A172 (cell line): ENCODE measurements at regions not wholly inside any gene's neighbourhood (a gene's known extent, or its start where the extent isn't known, plus 50 kb on each side); places are given as distances from the start of the nearest gene placed in this dataset.

Experiments used
- DNase-seq: peaks from one replicate; pipeline ENCODE4 v3.0.0-alpha.2; 2015; ENCODE audit warnings: low spot score

DNA sequence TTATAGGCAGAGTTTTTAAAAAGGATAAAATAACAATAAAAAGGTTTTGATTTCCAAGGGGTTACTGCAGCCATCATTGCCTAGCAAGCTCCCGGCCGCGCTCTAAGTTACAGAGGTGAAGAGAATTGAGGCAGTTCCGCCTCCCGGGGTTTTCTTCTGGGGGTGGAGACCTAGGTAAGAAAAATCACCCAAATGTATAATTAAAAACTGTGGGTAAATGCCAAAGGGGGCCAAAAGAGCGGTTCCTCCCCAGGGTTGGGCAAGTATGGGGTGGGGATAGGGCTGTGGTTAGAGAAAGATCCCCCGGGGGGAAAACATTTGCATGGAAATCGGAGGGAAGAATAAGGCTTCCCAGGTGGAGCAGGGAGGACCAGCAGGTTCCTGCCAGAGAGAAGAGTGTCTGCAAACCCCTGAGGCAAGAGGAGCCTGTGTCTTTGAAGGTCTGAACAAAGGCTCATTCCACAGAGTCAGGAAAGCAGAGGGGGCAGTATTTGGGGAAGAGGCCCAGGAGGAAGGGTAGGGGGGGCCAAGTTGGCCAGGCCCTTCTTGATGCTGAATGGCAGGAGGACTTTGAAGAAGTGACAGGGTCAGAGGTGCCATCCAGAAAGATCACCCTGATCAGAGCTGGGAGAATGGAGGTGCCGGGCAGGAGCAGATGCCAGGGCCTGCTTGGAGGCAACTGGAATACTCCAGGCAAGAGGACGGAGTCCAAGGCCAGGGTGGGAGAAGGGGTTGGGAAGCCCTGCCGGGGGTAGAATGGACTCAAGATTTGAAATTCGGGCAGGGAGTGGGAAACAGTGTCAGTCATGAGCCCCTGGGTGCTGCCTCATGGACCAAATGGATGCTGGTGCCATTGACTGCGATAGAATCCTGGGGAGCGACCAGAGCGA lies 152.9 kb upstream of the RGMA start:
- DNase-seq, result no peak

DNA sequence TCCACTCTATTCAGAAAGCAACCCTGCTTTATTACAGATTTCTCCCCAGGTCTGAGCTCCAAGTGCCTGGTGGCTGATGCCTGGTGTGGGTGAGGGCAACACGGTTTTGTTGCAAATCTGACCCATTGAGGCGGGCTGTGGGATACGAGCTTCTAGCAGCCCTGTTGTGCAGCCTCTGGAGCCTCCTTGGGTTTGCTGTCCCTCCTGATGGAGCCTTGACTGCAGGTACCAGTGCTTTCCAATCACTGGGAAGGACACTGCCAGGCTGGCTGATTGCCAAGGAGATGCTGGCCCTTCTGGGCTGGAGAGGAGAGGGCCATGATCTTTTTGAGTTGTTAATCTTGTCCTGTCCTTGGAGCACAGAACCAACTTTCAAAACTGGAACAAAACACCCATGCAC lies 151.0 kb upstream of the RGMA start:
- no peak for DNase-seq

DNA sequence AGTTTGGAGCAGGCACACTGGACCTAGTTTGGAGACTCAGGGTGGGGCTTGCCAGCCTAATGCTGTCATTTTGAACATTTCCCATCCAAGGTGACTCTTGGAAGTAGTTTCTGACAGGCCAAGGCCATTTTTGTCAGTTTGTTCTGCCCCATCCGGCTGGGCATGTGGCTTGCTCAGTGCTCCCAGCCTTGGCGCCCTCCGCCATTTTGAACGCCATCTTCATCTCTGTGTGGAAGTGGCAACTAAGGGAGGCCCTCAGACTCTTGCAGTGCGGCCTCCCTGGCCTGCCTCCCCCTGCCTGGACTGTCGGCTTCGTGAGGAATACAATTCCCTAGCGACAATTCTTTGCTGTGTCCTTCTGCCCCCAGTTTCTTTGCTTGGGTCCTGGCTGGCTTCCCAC lies 150.6 kb upstream of the RGMA start:
- DNase-seq, result no peak

DNA sequence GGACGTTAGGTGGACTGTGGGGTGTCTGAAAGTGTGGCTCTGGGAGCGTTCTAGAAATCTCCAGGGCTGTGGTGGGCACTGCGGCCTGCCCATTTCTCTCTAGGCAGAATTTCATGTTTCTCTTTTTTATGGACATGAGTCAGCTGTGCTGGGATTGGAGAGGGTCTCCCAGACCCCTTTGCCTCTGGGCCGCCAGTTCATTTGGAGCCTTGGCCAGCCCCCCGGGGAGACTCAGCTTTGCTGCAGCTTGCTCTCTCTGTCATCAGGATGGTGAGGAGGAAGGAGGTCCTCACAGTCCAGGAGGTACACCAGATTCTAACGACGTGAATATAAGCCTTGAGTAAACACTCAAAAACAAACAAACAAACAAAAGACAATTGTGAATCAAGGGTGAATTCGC lies 149.6 kb upstream of the RGMA start:
- no peak for DNase-seq

DNA sequence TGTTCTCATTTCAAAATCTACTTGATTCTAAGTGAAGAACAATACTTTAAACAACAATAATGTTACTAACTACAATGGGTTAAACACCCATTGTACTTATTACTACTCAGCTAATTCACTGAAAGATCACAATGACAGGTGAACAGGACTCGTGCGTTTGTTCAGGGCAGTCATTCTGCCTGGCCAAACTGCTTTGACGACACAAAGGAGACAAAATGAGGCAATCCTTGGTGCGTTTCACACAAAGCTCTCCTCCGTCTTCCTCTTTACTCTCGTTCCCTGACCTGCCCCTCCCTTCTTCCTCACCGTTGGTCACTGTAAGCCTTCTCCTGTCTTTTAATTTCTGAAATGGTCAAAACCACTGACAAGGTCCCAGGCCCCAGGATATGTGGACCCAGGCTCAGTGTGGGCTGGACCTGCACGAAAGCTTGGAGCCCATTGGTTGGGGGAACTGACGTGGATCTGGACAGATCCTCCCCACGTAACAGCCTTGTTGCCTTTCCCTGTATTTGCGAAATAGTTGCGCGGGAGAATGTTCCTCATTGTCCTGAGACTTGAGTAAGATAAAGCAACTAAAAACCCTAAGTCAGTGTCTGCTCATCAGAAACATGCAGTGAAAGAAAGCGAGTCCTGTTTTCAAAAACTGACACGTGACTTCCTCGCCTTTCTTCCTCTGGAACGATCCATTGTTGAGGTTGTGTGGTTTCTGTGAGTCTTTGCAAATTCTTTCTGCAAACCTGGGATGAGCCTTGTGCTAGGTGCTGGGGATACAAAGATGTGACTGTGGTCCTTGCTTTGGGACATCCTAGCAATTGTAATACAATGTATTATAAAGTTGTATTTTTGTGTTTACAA lies 147.1 kb upstream of the RGMA start:
- DNase-seq, result no peak

DNA sequence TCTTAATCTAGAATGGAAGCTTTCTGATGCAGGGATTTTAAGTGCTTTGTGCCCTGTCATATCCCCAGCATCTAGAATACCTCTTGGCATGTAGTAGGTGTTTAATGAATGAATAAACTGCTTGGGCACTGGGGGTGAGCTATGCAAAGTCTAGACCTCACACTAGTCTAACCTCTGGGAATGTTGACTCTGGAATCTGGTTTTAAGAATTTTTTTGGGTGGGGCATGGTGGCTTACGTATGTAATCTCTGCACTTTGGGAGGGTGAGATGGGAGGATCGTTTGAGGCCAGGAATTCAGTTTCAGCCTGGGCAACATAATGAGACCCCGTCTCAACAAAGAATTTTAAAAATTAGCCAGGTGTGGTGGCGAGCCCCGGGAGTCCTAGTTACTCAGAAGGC lies 146.3 kb upstream of the RGMA start:
- no peak for DNase-seq

DNA sequence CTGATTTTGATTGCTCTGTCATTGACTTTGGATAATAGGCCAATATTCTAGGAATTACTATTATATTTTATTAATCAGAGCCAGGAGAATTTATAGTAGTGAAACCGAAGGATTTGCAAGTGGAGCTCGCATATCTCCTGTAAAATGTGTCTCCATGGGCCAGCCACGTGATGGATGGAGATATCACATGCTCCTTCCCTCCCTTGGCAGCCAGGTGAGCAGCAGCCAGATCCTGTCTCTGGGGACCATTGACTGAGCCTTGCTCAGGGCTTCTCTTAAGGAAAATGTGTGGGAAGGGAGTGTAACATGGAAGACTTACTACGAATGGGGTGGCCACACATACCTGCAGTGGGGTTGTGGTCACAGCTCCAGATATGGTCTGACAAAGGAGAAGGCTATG lies 144.7 kb upstream of the RGMA start:
- DNase-seq, result no peak

DNA sequence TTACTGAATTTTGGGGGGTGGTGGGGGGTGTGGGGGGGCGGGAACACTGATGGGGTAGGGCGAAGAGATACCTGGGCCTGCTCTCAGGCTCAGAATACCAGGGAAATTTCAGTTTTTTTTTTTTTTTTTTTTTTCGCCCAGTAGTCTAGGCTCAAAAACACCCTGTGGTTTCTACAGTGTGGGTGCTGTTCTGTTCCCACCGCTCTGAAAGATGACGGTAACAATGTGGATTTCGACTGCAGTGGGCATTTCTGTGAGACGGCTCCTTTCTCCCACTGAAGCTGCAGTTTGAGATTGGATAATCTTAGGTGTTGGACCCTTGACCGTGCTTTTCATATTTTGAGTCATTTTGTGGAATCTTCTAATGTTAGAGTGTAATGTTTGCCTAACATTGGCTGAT lies 143.8 kb upstream of the RGMA start:
- DNase-seq, result no peak

DNA sequence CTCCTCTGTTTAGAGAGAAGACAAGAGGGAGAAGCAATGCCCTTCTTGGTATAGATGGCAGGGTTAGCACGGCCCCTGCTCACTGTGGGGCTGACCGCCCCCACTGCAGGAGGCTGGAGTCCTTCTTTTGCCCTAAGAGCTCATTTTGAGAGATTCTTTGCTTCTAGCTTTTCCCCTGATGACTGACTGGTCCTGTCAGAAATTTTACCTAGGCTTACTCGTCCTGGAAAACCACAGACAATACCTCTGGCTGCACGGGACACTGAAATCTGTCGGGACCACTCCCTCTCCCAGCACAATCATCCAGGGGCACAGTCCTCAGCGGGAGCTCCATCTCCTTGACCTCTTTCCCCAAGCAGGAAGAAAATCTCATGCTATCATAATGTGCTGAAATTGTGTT lies 143.0 kb upstream of the RGMA start:
- no peak for DNase-seq

DNA sequence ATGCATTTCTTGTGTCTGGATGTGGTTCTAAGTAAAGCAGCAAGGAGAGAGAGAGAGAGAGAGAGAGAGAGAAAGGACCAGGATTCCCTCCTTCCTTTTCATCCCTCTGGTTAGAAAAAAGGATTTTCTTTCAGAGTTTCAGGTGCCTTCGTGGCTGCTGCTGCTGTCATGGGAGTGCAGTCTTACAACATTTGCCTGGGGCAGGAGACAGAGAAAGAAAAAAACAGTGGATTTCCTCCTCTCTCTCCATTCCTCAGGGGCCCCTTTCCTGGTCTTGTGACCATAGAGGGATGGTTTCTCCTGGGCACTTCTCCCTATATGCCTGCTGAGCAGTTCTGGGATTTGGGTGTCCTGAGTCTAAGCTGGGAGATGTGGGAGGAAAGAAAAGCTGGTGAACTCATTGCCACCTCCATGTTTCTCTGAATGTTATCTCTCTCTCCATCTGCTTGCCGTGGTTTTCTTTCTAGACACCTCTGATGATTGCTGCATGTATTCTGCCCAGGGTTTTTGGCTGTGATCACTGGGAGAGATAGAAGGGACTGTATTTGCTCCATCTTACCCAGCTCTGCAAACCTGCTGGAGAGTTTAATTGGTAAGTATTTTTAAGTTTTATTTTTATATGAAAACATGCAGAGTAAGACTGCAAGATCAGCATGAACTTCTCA lies 142.4 kb upstream of the RGMA start:
- no peak for DNase-seq

DNA sequence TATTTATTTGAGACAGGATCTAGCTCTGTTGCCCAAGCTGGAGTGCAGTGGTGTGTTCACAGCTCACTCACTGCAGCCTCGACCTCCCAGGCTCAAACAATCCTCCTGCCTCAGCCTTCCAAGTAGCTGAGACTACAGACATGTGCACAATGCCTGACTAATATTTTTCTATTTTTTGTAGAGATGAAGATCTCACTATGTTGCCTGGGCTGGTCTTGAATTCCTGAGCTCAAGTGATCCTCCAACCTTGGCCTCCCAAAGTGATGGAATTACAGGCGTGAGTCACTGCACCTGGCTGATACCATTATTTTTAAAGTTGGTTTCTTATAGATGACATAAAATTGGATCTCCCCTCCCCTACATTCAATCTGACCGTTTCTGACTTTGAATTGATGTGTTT lies 139.5 kb upstream of the RGMA start:
- no peak for DNase-seq

DNA sequence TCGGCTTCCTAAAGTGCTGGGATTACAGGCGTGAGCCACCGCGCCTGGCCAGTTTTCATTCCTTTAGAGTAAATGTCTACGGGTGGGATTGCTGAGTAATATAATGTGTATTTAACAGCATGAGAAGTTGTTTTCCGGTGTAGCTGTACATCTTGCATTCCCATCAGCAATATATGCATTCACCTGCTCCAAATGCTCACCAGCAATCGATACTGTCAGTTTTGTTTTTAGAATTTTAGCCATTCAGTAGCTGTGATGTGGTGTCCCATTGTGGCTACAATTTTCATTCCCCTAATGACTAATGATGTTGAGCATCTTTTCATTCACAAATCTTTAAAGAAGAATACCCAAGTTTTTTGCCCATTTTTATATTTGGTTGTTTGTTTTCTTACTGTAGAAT lies 134.8 kb upstream of the RGMA start:
- DNase-seq, result no peak

DNA sequence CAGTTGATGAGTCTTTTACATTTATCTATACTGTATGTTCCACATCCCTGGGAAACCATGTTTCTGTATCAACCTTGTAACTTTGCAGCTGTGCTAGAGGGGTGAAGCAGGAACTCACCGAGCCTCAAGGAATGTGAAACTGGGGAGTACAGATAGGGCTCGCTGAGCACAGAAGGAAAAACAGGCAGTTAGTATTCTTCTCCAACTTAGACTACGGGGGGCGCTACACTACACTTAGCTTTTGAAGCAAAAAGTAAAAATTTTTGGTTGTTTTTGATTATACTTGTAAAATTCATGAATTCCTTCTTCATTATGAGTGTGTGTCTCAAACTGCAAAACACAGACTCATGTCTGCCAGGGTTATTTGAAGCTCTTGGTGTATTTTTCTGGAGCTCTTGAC lies 132.7 kb upstream of the RGMA start:
- no peak for DNase-seq

DNA sequence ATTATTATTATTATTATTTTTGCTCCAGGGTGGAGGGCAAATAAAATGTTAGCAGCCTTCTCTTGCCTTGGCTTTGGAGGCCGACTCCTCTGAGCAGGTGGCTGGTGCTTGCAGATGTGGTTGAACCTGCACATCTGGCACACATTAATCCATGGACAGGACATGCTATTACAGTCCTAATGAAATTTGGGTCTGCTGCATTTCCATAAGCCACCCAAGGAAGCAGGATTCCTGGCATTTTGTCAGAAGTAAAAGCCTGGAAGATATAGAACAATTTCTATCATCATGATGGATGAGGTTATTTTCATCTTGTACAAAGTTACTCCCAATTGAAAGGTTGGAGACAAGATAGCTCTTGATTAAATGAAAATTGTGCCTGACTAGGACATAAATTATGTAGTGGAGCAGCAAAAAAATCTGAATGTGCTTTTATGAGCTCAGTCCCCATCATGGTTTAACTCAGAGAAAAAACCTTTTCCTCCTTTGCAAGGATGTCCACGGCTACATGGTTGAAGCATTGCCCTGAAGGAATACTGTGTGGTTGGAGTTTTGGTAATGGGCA lies 130.9 kb upstream of the RGMA start:
- no peak for DNase-seq

DNA sequence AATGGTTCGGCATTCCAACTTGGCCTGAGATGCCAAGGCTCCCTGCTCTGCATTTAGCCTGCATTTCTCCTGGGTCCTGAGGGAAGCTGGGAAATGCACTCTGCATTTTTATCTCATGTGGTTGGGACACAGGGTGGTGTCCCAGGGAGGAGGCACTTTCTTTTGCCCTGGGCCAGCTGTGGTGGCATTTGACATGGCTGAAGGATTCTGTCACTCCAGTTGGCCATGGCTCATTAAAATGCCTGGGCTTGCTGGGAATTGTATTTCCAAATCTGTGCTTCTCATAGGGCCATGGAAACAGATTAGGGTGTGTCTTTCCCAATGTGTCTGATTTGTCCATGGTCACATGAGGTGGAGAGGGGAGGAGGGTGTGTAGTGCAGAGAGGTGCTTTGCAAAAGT lies 128.3 kb upstream of the RGMA start:
- DNase-seq, result no peak

DNA sequence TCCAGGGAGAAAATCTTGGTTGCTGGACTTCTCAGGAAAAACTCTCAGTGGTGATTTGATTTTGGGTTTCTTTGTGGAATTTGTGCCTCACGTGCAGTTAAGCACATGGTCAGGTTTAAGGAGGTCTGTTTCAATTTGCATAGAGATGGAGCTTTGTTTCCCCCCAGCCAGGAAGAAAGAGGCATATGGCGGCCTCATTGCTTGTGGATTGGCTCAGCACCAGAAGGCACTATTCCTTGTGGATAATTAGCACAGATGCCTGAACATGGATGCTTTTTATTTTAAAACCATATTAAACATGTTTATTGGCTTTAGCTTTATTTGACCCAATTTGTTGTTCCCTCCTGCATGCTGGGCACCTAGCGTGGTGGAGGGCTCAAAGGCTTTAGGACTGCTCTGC lies 125.1 kb upstream of the RGMA start:
- DNase-seq, result no peak

DNA sequence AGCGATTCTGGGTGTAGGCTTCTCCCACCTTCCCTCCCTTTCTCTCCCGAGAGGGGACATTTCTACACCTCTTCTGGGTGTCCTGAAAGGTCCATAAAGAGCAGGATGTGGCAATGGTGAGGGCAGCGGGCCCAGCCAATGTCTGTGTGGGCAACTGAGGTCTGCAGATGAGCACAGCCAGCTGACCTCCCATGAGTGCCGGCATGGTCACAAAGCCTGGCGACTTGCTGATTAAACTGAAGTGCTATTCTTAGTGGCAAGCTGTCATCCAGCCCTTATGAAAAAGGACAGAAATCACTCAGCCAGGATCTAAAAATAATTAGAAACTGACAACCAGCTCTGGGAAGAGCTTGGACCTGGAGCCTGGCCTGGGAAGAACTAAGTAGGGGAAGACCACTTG lies 124.3 kb upstream of the RGMA start:
- DNase-seq, result no peak

DNA sequence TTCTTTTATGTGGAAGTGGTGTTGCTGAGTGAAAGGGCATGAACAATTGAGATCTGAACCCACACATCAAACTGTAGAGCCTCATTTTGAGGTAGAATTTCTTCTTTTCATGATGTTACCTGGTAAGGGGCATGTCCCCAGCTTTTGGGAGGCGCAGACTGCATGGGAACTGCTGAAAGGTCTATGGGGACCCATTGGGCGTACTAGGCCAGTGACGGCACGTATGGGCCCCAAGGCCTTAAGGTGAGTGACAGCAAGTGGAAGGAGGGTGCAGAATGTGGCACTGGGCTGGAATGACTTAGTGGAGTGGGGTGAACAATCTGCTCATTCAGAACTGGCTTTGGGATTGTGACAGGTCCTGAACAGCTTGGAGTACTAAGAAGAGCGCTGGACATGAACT lies 123.6 kb upstream of the RGMA start:
- no peak for DNase-seq

DNA sequence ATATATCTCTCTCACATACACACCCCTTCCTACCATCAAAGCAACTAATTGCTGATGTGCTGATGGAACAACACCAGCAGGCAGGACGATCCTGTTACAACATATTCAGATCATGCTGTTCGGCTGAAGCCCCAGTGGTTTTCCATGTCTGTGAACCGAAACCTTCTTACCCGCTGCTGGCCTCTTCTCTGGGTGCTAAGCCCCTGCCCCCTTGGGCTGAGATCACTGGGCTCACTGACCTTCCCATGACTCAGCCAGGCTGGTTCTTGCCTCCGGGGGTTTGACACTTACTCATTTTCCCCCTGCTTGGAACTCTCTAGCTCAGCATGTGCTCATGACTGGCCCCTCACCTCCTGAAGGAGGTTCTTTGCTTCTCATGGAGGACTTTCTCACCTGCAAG lies 122.0 kb upstream of the RGMA start:
- DNase-seq, result no peak

DNA sequence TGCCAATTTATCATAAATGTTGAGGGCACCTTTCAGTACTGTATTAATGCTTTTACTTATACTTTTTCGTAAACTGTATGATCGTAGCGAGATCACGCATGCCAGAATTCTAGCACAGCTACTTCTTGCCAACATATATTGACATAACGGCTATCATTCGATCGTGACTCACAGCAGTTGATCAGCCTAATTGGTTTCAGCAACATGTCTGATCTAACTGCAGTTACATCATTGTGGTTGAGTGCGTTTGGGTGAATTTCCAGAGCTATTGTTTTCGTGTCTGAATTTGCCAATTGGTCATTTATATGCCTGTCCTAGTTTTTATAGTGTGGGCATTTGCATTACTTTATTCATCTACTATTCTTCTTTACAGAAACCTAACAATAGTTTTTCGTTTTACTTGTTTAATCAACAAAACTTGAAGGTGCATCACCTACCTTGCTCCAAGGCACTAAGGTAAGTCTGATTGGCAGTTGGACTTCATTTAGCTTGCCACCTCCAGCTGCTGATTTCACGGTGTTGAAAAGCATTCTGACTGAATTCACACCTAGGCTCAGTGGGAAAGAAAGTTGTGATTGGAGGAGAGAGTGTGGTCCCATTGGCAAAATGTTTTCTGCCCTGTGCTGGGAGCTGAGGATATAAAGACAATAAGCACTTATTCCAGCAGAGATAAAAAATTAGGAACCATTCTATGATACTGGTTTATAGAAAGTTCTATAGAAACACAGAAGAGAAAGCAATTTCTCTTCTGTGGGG lies 120.9 kb upstream of the RGMA start:
- no peak for DNase-seq

DNA sequence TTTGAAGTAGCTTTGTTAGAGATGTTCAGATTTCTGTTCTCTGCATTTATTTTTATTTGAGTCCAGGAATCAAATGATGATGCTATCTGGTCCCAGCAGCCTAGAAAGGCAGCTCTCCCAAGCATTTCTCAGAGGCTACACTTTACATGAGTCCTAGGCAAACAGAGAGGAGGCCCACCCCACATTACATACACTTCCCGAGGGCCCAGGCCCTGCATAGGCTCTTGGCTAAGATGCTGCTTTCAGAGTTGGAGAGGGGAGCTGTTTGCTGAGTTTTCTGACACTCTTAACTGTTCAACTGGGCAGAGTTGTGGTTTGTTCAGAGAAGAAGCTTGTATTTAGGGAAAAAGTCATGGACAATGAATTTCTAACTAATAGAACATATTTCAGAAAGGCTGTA lies 117.9 kb upstream of the RGMA start:
- DNase-seq, result no peak

DNA sequence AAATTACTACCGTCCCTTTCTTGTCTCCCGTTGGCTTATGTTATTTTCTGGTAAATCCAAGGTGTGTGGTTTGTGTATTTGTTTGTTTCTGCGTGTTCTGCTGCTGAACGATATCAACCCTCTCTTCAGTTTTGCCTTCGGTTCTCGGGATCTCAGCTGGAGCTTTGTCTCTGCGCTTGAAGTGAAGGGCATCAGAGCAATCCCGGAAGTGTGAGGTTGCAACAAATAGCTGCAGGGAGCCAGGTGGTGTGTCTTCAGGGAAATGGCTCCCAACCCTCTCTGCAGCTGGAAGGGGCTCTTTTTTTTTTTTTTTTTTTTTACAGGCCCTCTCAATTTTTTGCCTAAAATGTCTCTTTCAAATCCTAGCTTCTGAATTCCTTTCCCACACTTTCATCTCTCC lies 116.4 kb upstream of the RGMA start:
- no peak for DNase-seq
